ENCODE measurements at regions not wholly inside any gene's neighbourhood (a gene's known extent, or its start where the extent isn't known, plus 50 kb on each side); places are given as distances from the start of the nearest gene placed in this dataset.

GRCh38 chr11:86736291-86737143 is 63.8 kb upstream of the PRSS23 start:
- Histone ChIP-seq H3K9me3 (replicated peaks; ENCODE audit: control insufficient read depth, insufficient read depth, low read depth, low read length) (no peaks in the 10 kb centered on the region), H2AFZ (ENCODE audit: low read depth, low read length) (no peak overlapping the region), H3K36me3 (ENCODE audit: control insufficient read depth, insufficient read depth, low read length) (no peaks in the 10 kb centered on the region), H3K4me3 (no peak overlapping the region), H3K4me2 (ENCODE audit: insufficient read depth, low read length) (no peak overlapping the region), H3K4me1 (replicated peaks in 1 of 2; ENCODE audit: control insufficient read depth in 2 of 2, insufficient read depth in 2 of 2, low read length in 2 of 2) (peaks cover 4 to 26% of the 10 kb centered on the region in 2 experiments; a peak in 4 of 5 replicates), H4K20me1 (replicated peaks; ENCODE audit: control insufficient read depth, insufficient read depth, low read length) (no peaks in the 10 kb centered on the region), H3K27ac (ENCODE audit: extremely low read depth, low read depth, low read length) (no peak overlapping the region), H3K79me2 (ENCODE audit: control insufficient read depth, insufficient read depth, low read length) (no peaks in the 10 kb centered on the region), H3K27me3 (ENCODE audit: control insufficient read depth in 2 of 2, insufficient read depth in 2 of 2, low read length in 2 of 2) (no peaks in the 10 kb centered on the region), H3K9me1 (ENCODE audit: control insufficient read depth, insufficient read depth, low read length) (no peaks in the 10 kb centered on the region), H3K9ac (ENCODE audit: insufficient read depth in 1 of 2, low read depth in 2 of 2, low read length in 2 of 2) (peak overlapping the region in 1 of 2 experiments; percentile 51; a peak in 1 of 4 replicates)
- ChIA-PET POLR2A (interaction anchor here (0.7 kb wide), 1 partner anchor 715 kb away, joined by 3 read pairs; no protein-coding TSS in a partner anchor), CTCF (ENCODE audit: low intra/inter-chr PET ratio) (no interaction called here)
- intact Hi-C loops (cut with micrococcal nuclease) (no loop called here), in situ Hi-C loops (cut with MboI) (no loop called here)
- WGBS (ENCODE audit: insufficient coverage, low coverage, missing lambda C conversion rate), result 23% methylated on average over 9 of the region's 9 CpGs
- ATAC-seq (no peak), FAIRE-seq (no peak), DNase-seq (ENCODE audit: extremely low read depth in 1 of 4, low spot score in 3 of 4) (no peak)
- no TSS peak for BruUV-seq (replicated peaks)
- TF ChIP-seq, protein P1, sequence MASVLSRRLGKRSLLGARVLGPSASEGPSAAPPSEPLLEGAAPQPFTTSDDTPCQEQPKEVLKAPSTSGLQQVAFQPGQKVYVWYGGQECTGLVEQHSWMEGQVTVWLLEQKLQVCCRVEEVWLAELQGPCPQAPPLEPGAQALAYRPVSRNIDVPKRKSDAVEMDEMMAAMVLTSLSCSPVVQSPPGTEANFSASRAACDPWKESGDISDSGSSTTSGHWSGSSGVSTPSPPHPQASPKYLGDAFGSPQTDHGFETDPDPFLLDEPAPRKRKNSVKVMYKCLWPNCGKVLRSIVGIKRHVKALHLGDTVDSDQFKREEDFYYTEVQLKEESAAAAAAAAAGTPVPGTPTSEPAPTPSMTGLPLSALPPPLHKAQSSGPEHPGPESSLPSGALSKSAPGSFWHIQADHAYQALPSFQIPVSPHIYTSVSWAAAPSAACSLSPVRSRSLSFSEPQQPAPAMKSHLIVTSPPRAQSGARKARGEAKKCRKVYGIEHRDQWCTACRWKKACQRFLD (CRISPR knock-in tag; IDR thresholded peaks at IDR 0.05), result no peak
- TF ChIP-seq ZNF830 (CRISPR knock-in tag; IDR thresholded peaks at IDR 0.05) (no peak), PHF8 (IDR thresholded peaks at IDR 0.05; ENCODE audit: borderline replicate concordance, low read length) (no peak), DPF2 (IDR thresholded peaks at IDR 0.05) (no peak)

Data from K562 (cell line).